Fibroblast of skin of right biceps (primary cell): ENCODE measurements at regions not wholly inside any gene's neighbourhood (a gene's known extent, or its start where the extent isn't known, plus 50 kb on each side); places are given as distances from the start of the nearest gene placed in this dataset.

Experiments
- DNase-seq: peaks from one replicate; pipeline ENCODE4 v3.0.0-alpha.2; 2013

DNA sequence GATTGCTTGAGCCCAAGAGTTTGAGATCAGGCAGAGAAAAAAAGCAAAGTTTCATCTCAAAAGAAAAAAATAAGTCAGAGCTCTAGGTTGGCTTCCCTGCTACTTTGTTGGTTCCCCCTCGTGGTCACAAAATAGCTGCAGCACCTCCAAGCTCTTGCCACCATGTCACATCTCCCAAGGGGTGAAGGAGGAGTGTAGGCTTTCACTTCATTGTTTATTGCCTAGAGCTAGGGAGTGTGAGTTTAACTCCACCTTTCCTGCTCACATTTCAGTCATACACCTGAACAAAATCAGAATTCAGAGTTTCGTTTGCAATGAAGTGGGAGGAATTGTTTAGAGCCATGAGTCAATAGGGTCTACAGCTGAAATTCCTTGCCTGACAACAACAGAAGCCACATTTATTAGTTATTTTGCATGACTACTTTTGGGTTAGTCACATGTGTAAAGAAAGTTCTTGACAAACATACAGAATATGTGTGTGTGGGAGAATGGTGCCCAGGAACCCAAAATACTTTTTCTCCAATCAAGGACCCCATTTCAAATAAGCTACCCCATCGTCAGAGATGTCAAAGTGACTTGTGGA lies 56.2 kb upstream of the UFL1 start:
- DNase-seq: no peak

DNA sequence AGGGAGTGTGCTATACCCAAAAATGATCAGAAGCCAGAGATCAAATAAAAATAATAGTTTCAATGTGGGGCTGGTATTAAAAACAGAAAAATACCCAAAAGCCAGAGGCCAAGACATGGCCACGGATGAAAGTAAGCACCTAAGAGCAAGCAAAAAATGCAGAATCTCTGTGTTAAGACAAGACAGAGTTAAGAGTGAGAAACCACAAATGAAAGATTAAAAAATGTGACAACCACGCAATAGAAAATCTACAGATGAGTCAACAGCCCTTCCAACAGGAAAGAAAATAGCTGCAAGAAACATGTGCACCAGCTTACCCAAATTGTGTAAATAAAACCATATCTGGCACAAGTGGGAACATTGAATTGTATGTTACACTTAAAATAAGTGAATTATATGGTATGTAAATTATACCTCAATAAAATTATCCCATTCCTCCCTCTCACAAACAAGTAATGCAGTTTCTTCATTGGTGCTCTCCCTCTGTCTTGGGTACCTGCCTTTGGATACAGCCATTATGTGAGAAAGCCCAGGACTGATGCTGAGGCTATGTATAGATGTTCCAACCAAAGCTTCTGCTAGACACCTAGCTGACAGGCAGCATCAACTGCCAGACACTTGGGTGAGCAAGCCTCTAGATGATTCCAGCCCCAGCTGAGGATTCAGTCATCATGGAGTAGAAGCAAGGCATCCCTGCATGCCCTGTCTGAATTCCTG lies 55.3 kb upstream of the UFL1 start:
- no peak for DNase-seq

DNA sequence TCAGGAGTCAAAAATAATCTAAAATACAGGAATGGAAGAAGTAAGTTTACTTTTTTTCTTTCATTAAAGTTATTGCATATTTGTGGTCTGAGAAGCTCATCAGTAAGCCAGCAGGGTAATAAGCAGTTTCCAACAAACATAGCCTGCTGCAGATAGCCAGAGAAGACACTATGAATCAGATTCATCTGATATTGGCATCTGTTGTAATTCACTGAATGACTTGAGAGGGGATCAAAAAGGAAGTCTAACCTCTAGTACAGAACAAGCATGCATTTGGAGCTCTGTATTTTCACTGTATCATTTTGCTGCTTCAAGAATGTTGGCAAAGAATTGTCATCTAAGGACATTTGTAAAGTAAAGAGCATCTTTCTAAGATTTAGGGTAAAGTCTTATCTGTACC lies 53.8 kb upstream of the UFL1 start:
- no peak for DNase-seq

DNA sequence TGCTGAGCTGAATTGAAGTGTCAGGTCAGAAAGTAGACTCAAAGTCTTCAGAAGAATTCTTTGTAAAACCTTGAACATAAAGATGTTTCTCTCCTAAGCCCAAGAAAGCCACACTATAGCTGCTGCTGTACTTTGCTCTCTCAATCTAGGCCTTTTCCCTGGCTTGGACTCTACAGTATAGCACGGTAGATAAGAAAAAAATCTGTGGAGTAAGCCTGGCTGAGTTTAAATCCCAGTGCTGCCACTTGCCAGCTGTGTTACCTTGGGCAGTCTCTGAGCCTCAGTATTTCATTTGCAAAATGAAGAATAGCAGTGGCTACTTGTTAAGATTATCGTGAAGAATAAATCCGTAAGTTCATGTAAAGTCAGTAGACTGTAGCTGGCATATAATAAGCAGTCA lies 53.3 kb upstream of the UFL1 start:
- DNase-seq: no peak

DNA sequence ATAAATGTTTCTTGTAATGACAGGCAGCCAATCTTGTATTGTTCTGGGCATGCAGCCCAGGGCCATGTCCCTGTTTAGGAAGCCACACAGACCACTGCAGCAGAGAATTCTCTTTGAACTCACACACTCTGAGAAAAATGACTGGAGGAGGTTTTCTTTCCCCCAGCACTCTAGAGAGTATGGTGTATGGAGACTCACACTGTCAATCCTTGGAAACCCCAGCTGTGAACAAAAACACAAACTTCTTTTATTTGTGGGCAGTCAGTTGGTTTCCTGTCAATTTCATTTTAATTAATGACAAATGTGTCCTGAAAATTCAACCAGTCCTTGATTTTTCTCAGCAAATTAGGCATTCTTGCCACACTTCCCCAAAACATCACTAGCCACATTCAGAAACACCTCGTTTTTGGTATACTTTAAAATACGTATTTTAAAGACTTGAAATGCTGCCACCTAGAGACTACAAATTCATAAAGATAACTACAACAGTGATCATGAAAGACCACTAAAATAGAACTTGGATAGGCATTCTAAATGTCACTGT lies 52.9 kb upstream of the UFL1 start:
- no peak for DNase-seq

DNA sequence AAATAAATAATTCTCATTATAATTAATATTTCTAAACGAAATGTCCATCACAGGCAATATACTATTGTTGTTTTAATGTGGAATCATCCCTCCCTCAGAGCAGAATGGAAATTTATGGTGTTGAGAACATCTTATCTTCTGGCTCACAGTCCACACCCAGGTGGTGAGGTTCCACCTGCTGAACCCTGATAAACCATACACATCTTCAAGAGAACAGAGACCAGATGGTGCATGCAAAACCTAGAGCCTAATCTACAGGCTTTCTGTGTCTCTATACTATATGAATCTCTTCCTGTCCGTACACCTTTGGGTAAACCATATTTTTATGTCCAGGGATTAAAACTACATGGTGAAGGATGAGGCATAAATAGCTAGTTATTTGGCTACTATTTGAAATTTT lies 52.3 kb upstream of the UFL1 start:
- no peak for DNase-seq

DNA sequence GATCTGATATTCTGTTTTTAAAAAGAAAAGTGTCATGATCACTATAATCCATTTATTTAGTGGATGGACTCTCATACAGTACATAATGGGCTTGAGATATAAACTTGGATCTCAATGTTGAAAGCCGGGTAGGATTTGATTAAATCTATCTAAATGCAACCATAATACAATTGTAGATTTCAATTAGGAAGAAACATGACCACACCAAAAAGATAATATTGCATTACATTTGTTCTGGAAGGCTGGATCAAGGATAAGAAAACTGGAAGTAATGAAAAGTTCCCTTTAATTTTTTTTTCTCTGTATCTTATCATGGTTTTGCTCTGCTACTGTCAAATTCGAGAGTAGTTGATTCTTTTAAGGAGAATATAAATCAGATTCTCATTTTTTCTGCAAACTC lies 51.3 kb upstream of the UFL1 start:
- DNase-seq: no peak
